KMS-11 (cell line): ENCODE measurements at regions not wholly inside any gene's neighbourhood (a gene's known extent, or its start where the extent isn't known, plus 50 kb on each side); places are given as distances from the start of the nearest gene placed in this dataset.

Experiments
- H2AFZ ChIP-seq: fragments of 200-600 bp; sonication (generic); 2 replicates; pipeline ENCODE4 v1.6.1; 2016; ENCODE audit warnings: antibody characterized with exemption, mixed run types, low read depth
- H3K27ac ChIP-seq: fragments of 200-600 bp; sonication (generic); 2 replicates; pipeline ENCODE4 v1.6.1; 2016; ENCODE audit warnings: mild to moderate bottlenecking, mixed run types
- H3K27me3 ChIP-seq: fragments of 200-600 bp; sonication (generic); 2 replicates; pipeline ENCODE4 v1.6.1; 2017; ENCODE audit warnings: mild to moderate bottlenecking, low read depth, mixed run types, moderate library complexity; ENCODE audit not compliant: insufficient read depth
- H3K36me3 ChIP-seq: fragments of 200-600 bp; sonication (generic); 2 replicates; pipeline ENCODE4 v1.6.1; 2017; ENCODE audit warnings: mild to moderate bottlenecking, mixed run types; ENCODE audit not compliant: insufficient read depth
- H3K4me1 ChIP-seq: fragments of 200-600 bp; sonication (generic); 2 replicates; pipeline ENCODE4 v1.6.1; 2016; ENCODE audit warnings: mild to moderate bottlenecking, low read depth, mixed run types; ENCODE audit not compliant: poor library complexity, severe bottlenecking
- H3K4me2 ChIP-seq: fragments of 200-600 bp; sonication (generic); 2 replicates; pipeline ENCODE4 v1.7.0; 2016; ENCODE audit warnings: mild to moderate bottlenecking, mixed run types
- H3K4me3 ChIP-seq: fragments of 200-600 bp; sonication (generic); IDR thresholded peaks from 2 replicates; pipeline ENCODE4 v1.6.1; 2017; ENCODE audit warnings: low read depth, low read length, mixed read lengths; ENCODE audit not compliant: insufficient read depth
- H3K79me2 ChIP-seq: fragments of 200-600 bp; sonication (generic); 2 replicates; pipeline ENCODE4 v1.6.1; 2016; ENCODE audit warnings: low read depth, mixed run types; ENCODE audit not compliant: insufficient read depth
- H3K9ac ChIP-seq: fragments of 200-600 bp; sonication (generic); 2 replicates; pipeline ENCODE4 v1.6.1; 2016; ENCODE audit warnings: mild to moderate bottlenecking, mixed run types
- H4K20me1 ChIP-seq: fragments of 200-600 bp; sonication (generic); 2 replicates; pipeline ENCODE4 v1.6.1; 2016; ENCODE audit warnings: mild to moderate bottlenecking, mixed run types; ENCODE audit not compliant: insufficient read depth
- CTCF ChIP-seq: fragments of 200-600 bp; sonication (generic); conservative IDR thresholded peaks from 2 replicates; pipeline ENCODE4 v1.6.1; 2017; ENCODE audit warnings: low read depth, mild to moderate bottlenecking, antibody characterized with exemption, low read length, moderate library complexity, mixed read lengths

- Histone ChIP-seq H2AFZ (no peak overlapping the region), H3K4me1 (no peaks in the 10 kb centered on the region), H3K27me3 (no peaks in the 10 kb centered on the region), H3K4me2 (no peak overlapping the region), H4K20me1 (no peaks in the 10 kb centered on the region), H3K79me2 (no peaks in the 10 kb centered on the region), H3K4me3 (no peak overlapping the region), H3K9ac (no peak overlapping the region), H3K27ac (no peak overlapping the region), H3K36me3 (no peaks in the 10 kb centered on the region)
- TF ChIP-seq CTCF = no peak
Observed at GRCh38 chr1:57674801-57675200, 250.9 kb upstream of the DAB1 start.

GRCh38 chr1:57672346-57673140 is 248.7 kb upstream of the DAB1 start:
- Histone ChIP-seq H3K27me3 (no peaks in the 10 kb centered on the region), H3K36me3 (no peaks in the 10 kb centered on the region), H3K4me3 (no peak overlapping the region), H2AFZ (no peak overlapping the region), H4K20me1 (no peaks in the 10 kb centered on the region), H3K4me1 (no peaks in the 10 kb centered on the region), H3K4me2 (no peak overlapping the region), H3K79me2 (no peaks in the 10 kb centered on the region), H3K9ac (no peak overlapping the region), H3K27ac (no peak overlapping the region)
- no peak for TF ChIP-seq CTCF

GRCh38 chr1:57671750-57672149 is 247.9 kb upstream of the DAB1 start:
- no peak overlapping the region for H3K9ac ChIP-seq
- H3K79me2 ChIP-seq = no peaks in the 10 kb centered on the region
- H3K27me3 ChIP-seq = no peaks in the 10 kb centered on the region
- no peaks in the 10 kb centered on the region for H3K36me3 ChIP-seq
- H4K20me1 ChIP-seq = no peaks in the 10 kb centered on the region
- no peak overlapping the region for H3K4me3 ChIP-seq
- no peak overlapping the region for H2AFZ ChIP-seq
- no peak overlapping the region for H3K4me2 ChIP-seq
- no peak overlapping the region for H3K27ac ChIP-seq
- no peaks in the 10 kb centered on the region for H3K4me1 ChIP-seq
- no peak for TF ChIP-seq CTCF

GRCh38 chr1:57659804-57660203 is 235.9 kb upstream of the DAB1 start:
- Histone ChIP-seq H2AFZ (no peak overlapping the region), H3K9ac (no peak overlapping the region), H4K20me1 (no peaks in the 10 kb centered on the region), H3K27ac (no peak overlapping the region), H3K79me2 (no peaks in the 10 kb centered on the region), H3K4me3 (no peak overlapping the region), H3K36me3 (no peaks in the 10 kb centered on the region), H3K4me1 (no peaks in the 10 kb centered on the region), H3K27me3 (no peaks in the 10 kb centered on the region), H3K4me2 (no peak overlapping the region)
- no peak for TF ChIP-seq CTCF
